ENCODE measurements at regions not wholly inside any gene's neighbourhood (a gene's known extent, or its start where the extent isn't known, plus 50 kb on each side); places are given as distances from the start of the nearest gene placed in this dataset.
A peak's percentile ranks its signal among the peaks of the same experiment; 100 is the strongest.
"Not testable (repeated sequence)": the region's sequence is repeated elsewhere in the genome, so short reads cannot be mapped to it uniquely, and the experiment has no call there.

DNA sequence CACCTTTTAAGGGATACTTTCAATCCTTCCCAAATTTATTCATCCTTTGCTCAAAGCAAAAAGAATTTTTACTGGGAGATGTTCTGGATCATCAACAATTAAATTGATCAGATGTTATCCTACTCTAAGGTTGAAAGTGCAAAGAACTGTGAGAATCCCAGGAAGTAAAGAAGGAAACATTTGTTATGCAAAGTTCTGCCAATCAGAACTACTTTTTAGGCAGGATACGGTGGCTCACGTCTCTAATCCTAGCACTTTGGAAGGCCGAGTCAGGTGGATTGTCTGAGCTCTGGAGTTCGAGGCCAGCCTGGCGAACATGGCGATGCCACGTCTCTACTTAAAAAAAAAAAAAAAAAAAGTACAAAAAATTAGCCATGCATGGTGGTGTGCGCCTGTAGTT is 882.3 kb downstream of the DIAPH3 start:
- H3K36me3 Mint-ChIP-seq (ENCODE audit: low read depth) = no peaks in the 10 kb centered on the region
- H3K9me3 Mint-ChIP-seq (ENCODE audit: low read depth) = no peaks in the 10 kb centered on the region
- no peak overlapping the region for H3K4me3 Mint-ChIP-seq (ENCODE audit: unreplicated experiment)
- no peaks in the 10 kb centered on the region for H3K27me3 Mint-ChIP-seq (ENCODE audit: low read depth)
- H3K4me1 Mint-ChIP-seq (ENCODE audit: low read depth) = no peaks in the 10 kb centered on the region
- H3K27ac Mint-ChIP-seq (ENCODE audit: unreplicated experiment) = no peak overlapping the region
- TF ChIP-seq CTCF (IDR thresholded peaks at IDR 0.05) = no peak
- no peak for DNase-seq (ENCODE audit: low spot score)

- not testable (repeated sequence) for H3K4me3 Mint-ChIP-seq (ENCODE audit: unreplicated experiment)
Measured at GRCh38 chr13:59292240-59292639, 871.5 kb downstream of the DIAPH3 start.

DNA sequence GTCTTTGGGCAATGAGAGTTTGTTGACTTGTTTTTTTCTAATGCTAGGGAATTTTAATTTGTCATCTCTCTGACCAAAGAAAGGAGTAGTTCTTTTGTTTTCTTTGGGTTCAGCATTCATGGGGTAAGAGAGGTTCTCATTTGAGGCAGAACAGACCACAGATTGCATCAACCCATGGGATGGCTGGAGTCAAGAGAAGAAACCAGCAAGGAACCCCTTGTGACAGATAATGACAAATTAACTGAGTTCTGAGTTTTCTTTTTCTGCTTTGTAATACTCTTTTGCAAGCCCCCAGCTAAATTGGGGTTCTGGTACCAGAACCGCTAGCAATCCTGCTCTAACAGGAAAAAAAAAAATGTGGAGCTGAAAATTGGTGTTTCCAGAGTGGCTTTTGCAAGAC is 864.1 kb downstream of the DIAPH3 start:
- Mint-ChIP-seq H3K9me3 (ENCODE audit: low read depth) (peaks cover 18% of the 10 kb centered on the region), H3K4me3 (ENCODE audit: unreplicated experiment) (no peak overlapping the region), H3K27ac (ENCODE audit: unreplicated experiment) (no peak overlapping the region), H3K4me1 (ENCODE audit: low read depth) (peaks cover 19% of the 10 kb centered on the region), H3K27me3 (ENCODE audit: low read depth) (no peaks in the 10 kb centered on the region), H3K36me3 (ENCODE audit: low read depth) (peaks cover 6% of the 10 kb centered on the region)
- no peak for TF ChIP-seq CTCF (IDR thresholded peaks at IDR 0.05)
- no peak for DNase-seq (ENCODE audit: low spot score)

More at GRCh38 chr13:59292240-59292639, 871.5 kb downstream of the DIAPH3 start:
- H3K36me3 Mint-ChIP-seq (ENCODE audit: low read depth) = peaks cover 15% of the 10 kb centered on the region
- peaks cover 31% of the 10 kb centered on the region for H3K9me3 Mint-ChIP-seq (ENCODE audit: low read depth)
- H3K27me3 Mint-ChIP-seq (ENCODE audit: low read depth); H3K27ac Mint-ChIP-seq (ENCODE audit: unreplicated experiment); H3K4me1 Mint-ChIP-seq (ENCODE audit: low read depth): not testable (repeated sequence)
- DNase-seq (ENCODE audit: low spot score) = peak; percentile 76

- Mint-ChIP-seq H3K27me3 (ENCODE audit: low read depth) (no peaks in the 10 kb centered on the region), H3K9me3 (ENCODE audit: low read depth) (peaks cover 12% of the 10 kb centered on the region), H3K4me3 (ENCODE audit: unreplicated experiment) (no peak overlapping the region), H3K4me1 (ENCODE audit: low read depth) (peaks cover 19% of the 10 kb centered on the region), H3K36me3 (ENCODE audit: low read depth) (peaks cover 6% of the 10 kb centered on the region), H3K27ac (ENCODE audit: unreplicated experiment) (no peak overlapping the region)
- DNase-seq (ENCODE audit: low spot score) = no peak
- no peak for TF ChIP-seq CTCF (IDR thresholded peaks at IDR 0.05)
Measured at GRCh38 chr13:59300355-59301173, 863.2 kb downstream of the DIAPH3 start.

- H3K4me1 Mint-ChIP-seq (ENCODE audit: low read depth) = peaks cover 19% of the 10 kb centered on the region
- no peaks in the 10 kb centered on the region for H3K27me3 Mint-ChIP-seq (ENCODE audit: low read depth)
- no peak overlapping the region for H3K4me3 Mint-ChIP-seq (ENCODE audit: unreplicated experiment)
- peaks cover 1% of the 10 kb centered on the region for H3K36me3 Mint-ChIP-seq (ENCODE audit: low read depth)
- no peak overlapping the region for H3K27ac Mint-ChIP-seq (ENCODE audit: unreplicated experiment)
- no peak for DNase-seq (ENCODE audit: low spot score)
- TF ChIP-seq CTCF (IDR thresholded peaks at IDR 0.05) = no peak
- peaks cover 8% of the 10 kb centered on the region for H3K9me3 Mint-ChIP-seq (ENCODE audit: low read depth)
Measured at GRCh38 chr13:59301174-59301567, 862.6 kb downstream of the DIAPH3 start.

GRCh38 chr13:59303433-59303832 is 860.3 kb downstream of the DIAPH3 start:
- Mint-ChIP-seq H3K9me3 (ENCODE audit: low read depth) (no peaks in the 10 kb centered on the region), H3K4me1 (ENCODE audit: low read depth) (peaks cover 19% of the 10 kb centered on the region), H3K27ac (ENCODE audit: unreplicated experiment) (no peak overlapping the region), H3K4me3 (ENCODE audit: unreplicated experiment) (no peak overlapping the region), H3K36me3 (ENCODE audit: low read depth) (no peaks in the 10 kb centered on the region), H3K27me3 (ENCODE audit: low read depth) (no peaks in the 10 kb centered on the region)
- no peak for TF ChIP-seq CTCF (IDR thresholded peaks at IDR 0.05)
- no peak for DNase-seq (ENCODE audit: low spot score)
